ENCODE measurements at regions not wholly inside any gene's neighbourhood (a gene's known extent, or its start where the extent isn't known, plus 50 kb on each side); places are given as distances from the start of the nearest gene placed in this dataset.

GRCh38 chr15:38672814-38673670 lies 108.4 kb upstream of the RASGRP1 start:
- DNase-seq = no peak

DNA sequence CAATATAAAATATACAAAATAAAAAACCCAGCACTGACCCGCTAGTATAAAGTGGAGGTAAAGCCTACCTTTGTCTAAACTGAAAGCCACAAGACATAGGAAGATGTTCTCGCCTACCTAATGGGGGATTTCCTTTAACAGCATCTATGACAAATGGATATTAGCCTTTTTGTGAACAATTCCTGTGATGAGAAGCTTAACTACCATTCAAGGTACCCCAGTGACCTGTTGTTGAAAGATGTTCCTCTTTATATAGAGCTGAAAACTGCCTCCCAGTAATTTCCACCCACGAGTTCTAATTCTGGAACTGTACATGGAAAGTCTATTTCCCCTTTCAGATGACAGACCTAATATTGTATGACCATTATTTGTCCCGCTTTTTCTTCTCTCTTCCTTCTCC lies 109.8 kb upstream of the RASGRP1 start:
- no peak for DNase-seq

DNA sequence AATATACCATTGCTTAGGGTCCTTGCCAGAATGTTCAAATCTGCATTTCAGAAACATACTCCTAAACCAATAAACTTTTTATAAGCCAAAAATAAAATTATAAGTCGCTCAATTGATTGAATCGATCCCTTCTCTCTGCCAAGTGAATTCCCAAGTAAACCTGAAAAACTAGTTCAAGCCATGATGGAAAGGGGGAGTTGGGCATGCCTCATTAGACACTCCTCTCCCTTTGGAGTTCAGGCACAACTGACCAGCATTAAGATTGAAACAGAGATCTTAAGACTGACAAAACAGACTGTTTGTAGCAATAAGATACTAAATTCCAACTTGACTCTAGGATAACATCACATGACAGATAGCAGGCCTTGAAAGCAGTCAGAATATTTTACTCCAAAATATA lies 113.7 kb upstream of the RASGRP1 start:
- no peak for DNase-seq

GRCh38 chr15:38680775-38681174 lies 116.2 kb upstream of the RASGRP1 start:
- DNase-seq = no peak

GRCh38 chr15:38682363-38682762 lies 117.7 kb upstream of the RASGRP1 start:
- no peak for DNase-seq

DNA sequence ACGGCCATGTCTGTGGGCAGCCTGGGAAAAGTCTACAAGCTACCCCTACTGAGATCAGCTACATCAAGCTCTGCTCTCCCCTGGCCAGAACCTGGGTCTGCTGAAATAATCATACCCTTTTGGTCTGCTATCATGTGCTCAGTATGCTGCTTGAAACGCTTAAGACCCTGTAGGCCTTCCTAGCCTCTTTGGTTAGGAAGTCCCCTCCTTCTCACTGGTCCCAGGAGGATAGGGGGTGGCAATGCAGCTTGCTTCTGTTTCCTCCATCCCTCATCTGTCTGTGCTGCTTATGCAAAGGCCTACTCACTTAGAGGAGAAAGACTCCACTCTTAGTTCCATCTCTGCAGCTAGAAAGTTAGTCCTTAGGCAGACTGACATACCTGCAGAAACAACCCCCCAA lies 118.2 kb upstream of the RASGRP1 start:
- DNase-seq = no peak

DNA sequence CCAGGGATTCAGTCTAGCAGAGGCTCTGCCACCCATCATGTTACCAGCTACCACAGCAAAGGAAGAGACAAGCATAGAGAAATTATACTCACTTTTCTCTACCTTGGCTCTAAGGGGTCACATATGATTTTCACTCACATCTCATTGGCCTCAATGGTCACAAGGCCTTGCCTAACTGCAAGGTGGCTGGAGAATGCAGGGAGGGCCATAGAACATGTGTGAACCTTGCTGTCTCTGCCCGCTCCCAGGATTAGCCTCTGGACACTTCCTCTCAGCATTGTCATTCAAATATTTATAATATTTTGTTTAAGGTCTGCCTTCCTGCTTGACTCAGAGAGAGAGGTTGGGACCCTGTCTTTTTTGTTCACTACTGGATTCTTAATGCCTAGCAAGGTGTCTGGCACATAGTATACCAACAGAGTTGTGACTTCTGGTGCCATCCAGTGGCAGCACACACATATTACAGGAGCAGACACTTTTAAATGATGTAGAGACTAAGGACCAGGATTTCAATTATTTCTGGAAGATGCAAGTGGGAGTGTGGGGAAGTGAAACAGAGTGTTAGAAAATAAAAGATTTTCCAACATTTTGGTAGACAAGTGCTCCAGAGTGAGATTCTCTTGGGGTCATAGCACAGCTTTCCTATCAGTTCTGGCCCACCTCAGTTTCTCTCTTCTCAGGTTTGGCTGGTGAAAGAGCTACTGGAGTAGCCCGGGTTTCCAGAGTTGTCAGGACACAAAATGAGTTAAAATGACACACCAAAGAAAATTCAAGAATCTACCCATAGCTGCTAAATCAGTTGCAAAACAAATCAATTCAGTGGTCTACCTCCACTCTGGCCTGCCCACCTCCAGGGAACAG lies 119.0 kb upstream of the RASGRP1 start:
- DNase-seq = no peak

- DNase-seq = no peak
Measured at GRCh38 chr15:38684440-38685010, 119.9 kb upstream of the RASGRP1 start.

- no peak for DNase-seq
Measured at GRCh38 chr15:38685686-38686339, 121.2 kb upstream of the RASGRP1 start.

GRCh38 chr15:38687340-38687739 lies 122.7 kb upstream of the RASGRP1 start:
- no peak for DNase-seq

DNA sequence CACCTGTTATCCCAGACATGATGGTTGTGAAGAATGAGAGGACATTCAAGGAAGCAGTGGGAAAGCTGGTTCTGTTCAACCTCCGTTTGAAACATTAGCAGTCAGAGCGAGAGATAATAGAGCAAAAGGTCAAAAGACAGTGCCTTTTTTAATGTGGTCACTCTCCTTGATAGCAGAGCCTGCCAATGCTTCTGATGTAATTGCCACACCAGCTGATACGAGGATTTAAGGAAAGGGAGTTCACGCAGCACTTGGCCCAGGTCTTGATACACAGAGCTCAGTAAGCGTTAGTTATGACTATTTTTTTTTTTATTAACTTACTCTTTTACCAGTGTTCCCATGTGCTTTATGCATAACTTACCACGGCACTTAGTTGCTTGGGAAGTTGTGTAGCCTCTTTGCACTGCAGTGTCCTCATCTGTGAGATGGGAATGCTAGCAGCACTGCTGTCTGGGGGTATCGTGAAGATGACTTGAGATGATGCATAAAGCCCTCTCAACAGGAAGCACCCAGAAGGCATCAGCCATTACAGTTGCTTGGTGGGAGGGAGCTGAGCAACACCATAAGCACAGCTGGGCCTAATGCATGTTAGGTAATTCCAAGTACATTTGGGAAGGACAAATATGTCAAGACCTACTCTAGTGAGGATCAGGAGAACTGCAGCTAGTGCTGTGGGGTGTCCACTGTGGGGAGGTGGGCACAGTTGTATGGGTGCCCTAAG lies 123.3 kb upstream of the RASGRP1 start:
- DNase-seq = no peak

DNA sequence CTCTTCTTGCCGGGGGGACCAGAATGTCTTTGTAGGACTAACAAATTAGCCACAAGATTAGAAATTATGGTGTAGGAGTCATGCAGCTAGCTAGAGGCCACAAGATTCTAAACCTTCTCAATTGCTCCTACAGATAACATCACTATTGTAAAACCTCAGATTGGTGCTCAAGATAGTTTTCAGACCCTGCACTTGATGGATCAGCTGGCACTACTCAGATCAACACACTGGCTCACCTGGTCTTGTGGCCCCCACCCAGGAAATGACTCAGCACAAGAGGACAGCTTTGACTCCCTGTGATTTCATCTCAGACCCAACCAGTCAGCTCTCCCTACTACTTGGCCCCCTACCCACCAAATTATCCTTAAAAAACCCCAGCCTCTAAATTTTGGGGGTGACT lies 124.1 kb upstream of the RASGRP1 start:
- no peak for DNase-seq

DNA sequence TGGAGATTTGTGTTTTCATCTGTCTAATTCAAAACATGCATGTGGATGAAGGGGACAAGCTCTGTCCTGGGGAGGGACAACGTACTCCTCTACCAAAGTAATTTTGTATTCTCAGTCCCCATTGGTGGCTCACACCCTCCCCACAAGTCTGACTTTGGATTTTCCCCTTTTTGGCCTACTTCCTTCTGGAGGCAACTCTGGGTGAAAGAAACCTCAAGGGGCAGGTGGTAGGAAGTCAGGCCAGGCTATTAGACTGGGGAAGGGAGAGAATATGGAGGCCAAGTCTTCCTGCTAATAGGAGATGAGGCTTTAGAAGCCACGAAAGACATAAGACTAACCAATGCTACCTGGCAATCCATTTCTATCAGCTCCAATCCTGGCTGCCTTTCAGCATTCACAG lies 124.9 kb upstream of the RASGRP1 start:
- no peak for DNase-seq

- DNase-seq = no peak
Measured at GRCh38 chr15:38690216-38690615, 125.6 kb upstream of the RASGRP1 start.

DNA sequence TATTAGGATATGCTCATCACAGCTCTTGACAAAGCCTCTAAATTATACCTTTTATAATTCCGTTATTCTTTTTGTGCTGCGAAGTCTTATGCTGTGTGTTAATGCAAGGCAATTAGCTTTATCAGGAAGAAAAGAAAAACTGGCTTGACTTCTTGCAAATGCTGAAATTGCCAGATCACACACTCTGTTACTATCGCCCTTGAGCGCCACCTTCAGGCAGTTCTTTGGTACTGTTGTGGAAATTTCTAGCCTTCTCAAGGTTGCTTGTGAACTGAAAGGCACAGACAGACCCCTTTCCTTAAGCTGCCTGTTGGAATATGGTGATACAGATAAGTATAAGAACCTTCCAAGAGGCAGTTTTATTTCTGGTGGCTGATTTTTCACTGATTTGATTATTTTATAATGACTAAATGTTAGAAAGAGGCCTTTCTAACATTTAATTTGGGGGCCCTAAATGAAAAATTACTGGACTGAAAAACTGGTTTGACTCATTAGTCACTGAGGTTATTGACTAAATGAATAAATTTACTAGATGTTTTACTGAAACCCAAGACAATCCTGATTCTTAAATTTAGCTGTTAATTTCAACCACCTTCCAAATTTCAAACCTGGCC lies 126.2 kb upstream of the RASGRP1 start:
- DNase-seq = peak; percentile 40

DNA sequence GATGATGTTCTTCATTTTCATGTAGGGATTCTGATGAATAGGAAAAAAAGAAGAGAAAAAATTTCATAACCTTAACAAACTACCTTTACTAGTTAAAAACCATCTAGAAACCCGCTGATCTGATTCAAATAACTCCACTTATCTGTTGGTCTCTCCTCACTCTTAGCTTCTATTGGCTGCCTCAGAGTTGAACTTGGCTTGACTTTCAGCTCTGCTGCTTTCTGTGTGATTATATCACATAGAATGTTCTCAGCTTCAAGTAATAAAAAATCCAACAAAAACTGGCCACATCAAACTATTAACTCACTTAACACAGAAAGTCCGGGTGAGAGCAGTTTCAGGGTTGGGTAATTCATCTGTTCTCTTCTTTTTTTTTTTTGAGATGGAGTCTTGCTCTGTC lies 126.8 kb upstream of the RASGRP1 start:
- DNase-seq = no peak

- no peak for DNase-seq
Measured at GRCh38 chr15:38691965-38692788, 127.6 kb upstream of the RASGRP1 start.

DNA sequence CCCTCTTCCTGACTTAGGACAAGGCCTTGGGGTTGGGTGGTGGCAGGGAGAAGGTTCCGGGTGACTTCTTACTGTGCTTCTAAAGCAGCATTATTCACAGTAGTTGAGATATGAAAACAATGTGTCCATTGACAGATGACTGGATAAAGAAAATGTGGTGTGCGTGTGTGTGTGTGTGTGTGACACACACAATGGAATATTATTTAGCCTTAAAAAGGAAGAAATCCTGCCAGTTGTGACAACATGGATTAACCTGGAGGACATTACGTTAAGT lies 128.1 kb upstream of the RASGRP1 start:
- DNase-seq = no peak

DNA sequence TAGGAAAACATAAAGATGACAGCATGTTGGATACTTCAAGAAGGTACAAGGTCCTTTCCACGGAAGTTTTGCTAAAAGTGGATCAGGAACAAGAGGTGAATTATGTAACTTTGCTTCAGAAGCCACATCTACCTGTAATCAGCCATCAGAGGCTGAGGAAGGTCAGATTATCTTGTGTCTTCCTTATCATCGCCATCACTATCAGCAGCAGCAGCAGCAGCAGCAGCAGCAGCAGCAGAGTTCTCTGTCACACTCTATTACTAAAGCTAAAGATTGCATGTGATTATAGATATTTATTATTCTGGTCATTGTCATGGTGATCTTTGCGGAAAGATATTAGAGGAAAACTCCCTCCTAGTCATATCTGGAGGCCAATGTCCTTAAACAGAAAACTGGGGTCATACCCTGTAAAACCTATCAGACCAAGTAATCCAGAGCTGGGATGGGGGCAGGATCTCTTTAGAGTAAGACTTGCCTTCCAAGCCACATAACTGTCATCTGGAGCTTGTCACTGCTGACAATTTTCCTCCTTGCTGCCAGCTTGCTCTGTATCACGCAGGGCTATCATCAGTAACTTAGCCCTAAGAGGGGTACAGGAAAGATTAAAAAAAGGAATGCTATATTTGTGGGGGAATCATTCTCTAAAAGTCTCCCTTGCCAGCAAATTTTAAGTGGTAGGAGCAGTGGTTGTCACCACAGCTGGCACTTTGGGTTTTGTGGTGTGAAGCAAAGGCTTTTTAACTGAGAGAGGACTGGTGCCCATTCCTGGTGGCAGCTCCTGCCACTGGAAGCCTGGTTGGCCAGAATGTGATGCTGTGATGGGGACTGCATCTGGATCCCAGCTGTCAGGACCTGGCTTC lies 130.9 kb upstream of the RASGRP1 start:
- no peak for DNase-seq

DNA sequence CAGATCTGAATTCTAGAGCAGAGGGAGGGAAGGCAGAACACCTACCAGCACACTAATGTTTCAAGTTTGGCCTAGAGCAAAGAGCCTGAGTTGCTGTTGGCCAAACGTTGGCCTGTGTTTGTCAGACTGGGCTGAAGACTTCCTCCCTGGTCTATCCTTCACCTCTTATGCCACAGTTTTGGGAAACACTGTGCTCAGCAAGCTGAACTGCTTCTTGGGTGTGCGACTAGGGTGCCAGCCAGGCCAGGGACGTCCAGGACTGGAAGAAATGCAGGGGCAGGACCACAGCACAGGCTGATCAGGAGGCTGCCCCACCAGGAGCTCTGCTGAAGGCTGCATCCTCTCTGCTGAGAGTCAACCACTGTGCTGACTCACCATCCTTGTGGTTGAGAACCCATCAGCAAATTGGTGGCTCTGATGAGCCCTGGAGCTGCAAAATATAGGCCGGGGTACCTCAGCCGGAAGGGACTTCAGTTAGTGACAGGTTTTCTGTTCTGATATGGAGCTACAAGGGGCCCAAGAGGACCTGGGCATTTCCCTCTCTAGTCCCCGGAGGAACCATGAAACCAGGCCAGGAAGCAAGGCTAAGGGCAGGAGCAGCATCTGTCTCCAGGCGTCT lies 131.6 kb upstream of the RASGRP1 start:
- peak; percentile 5 for DNase-seq

Data from T1000 (cell line).